ENCODE measurements at regions not wholly inside any gene's neighbourhood (a gene's known extent, or its start where the extent isn't known, plus 50 kb on each side); places are given as distances from the start of the nearest gene placed in this dataset.
A peak's percentile ranks its signal among the peaks of the same experiment; 100 is the strongest.

GRCh38 chr9:18074041-18074440, 399.9 kb upstream of the ADAMTSL1 start:
- no peak for DNase-seq (ENCODE audit: low spot score)

GRCh38 chr9:18075253-18075952, 398.6 kb upstream of the ADAMTSL1 start:
- DNase-seq (ENCODE audit: low spot score): no peak

- DNase-seq (ENCODE audit: low spot score): no peak
Measured at GRCh38 chr9:18077941-18078678, 395.8 kb upstream of the ADAMTSL1 start.

- no peak for DNase-seq (ENCODE audit: low spot score)
Measured at GRCh38 chr9:18092138-18092537, 381.8 kb upstream of the ADAMTSL1 start.

- no peak for DNase-seq (ENCODE audit: low spot score)
Measured at GRCh38 chr9:18106006-18106560, 367.9 kb upstream of the ADAMTSL1 start.

GRCh38 chr9:18109675-18110074, 364.3 kb upstream of the ADAMTSL1 start:
- no peak for DNase-seq (ENCODE audit: low spot score)

GRCh38 chr9:18111146-18111545, 362.8 kb upstream of the ADAMTSL1 start:
- no peak for DNase-seq (ENCODE audit: low spot score)

- DNase-seq (ENCODE audit: low spot score): no peak
Measured at GRCh38 chr9:18114559-18115475, 359.1 kb upstream of the ADAMTSL1 start.

- DNase-seq (ENCODE audit: low spot score): no peak
Measured at GRCh38 chr9:18118268-18118667, 355.7 kb upstream of the ADAMTSL1 start.

- peak; percentile 64 for DNase-seq (ENCODE audit: low spot score)
Measured at GRCh38 chr9:18122171-18122570, 351.8 kb upstream of the ADAMTSL1 start.

GRCh38 chr9:18124760-18125159, 349.2 kb upstream of the ADAMTSL1 start:
- no peak for DNase-seq (ENCODE audit: low spot score)

- no peak for DNase-seq (ENCODE audit: low spot score)
Measured at GRCh38 chr9:18126831-18127498, 347.0 kb upstream of the ADAMTSL1 start.

GRCh38 chr9:18127499-18127875, 346.5 kb upstream of the ADAMTSL1 start:
- DNase-seq (ENCODE audit: low spot score): no peak

- DNase-seq (ENCODE audit: low spot score): no peak
Measured at GRCh38 chr9:18129809-18130334, 344.1 kb upstream of the ADAMTSL1 start.

GRCh38 chr9:18136354-18136994, 337.5 kb upstream of the ADAMTSL1 start:
- no peak for DNase-seq (ENCODE audit: low spot score)

GRCh38 chr9:18137815-18138214, 336.1 kb upstream of the ADAMTSL1 start:
- no peak for DNase-seq (ENCODE audit: low spot score)

- no peak for DNase-seq (ENCODE audit: low spot score)
Measured at GRCh38 chr9:18138656-18139055, 335.3 kb upstream of the ADAMTSL1 start.

GRCh38 chr9:18141681-18142080, 332.3 kb upstream of the ADAMTSL1 start:
- no peak for DNase-seq (ENCODE audit: low spot score)

GRCh38 chr9:18143073-18143745, 330.7 kb upstream of the ADAMTSL1 start:
- no peak for DNase-seq (ENCODE audit: low spot score)

GRCh38 chr9:18146329-18146728, 327.6 kb upstream of the ADAMTSL1 start:
- DNase-seq (ENCODE audit: low spot score): no peak
